ENCODE measurements at regions not wholly inside any gene's neighbourhood (a gene's known extent, or its start where the extent isn't known, plus 50 kb on each side); places are given as distances from the start of the nearest gene placed in this dataset.
"Not testable (repeated sequence)": the region's sequence is repeated elsewhere in the genome, so short reads cannot be mapped to it uniquely, and the experiment has no call there.

DNA sequence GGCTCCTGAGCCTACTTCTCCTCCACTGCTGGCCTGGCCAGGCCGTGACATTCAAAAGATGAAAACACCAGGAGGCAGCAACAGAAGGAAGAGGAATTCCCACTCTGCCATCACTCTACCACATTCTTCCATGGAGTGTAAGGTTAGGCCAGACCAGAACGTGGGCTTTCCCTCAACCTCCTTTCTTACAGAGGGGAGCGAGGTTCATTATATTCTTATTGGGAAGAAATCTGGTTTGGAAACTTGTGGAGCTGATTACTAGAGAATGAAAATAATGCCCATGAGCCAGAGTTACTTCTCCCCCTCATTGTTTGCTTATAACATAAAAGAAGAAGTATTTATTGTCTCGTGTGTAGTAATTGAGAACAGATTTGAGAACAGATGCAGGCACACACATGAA lies 136.3 kb upstream of the BASP1 start (continued):
- TF ChIP-seq REST (IDR thresholded peaks at IDR 0.05; ENCODE audit: low read depth, low read length) (no peak), PBX3 (IDR thresholded peaks at IDR 0.05) (no peak), GABPA (IDR thresholded peaks at IDR 0.05; ENCODE audit: low read depth) (no peak), JUND (IDR thresholded peaks at IDR 0.05) (no peak), MAX (IDR thresholded peaks at IDR 0.05; ENCODE audit: low read depth) (no peak), ZBTB33 (IDR thresholded peaks at IDR 0.05; ENCODE audit: borderline replicate concordance, low read depth) (no peak)
- TF ChIP-seq, protein P1, sequence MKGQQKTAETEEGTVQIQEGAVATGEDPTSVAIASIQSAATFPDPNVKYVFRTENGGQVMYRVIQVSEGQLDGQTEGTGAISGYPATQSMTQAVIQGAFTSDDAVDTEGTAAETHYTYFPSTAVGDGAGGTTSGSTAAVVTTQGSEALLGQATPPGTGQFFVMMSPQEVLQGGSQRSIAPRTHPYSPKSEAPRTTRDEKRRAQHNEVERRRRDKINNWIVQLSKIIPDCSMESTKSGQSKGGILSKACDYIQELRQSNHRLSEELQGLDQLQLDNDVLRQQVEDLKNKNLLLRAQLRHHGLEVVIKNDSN (IDR thresholded peaks at IDR 0.05; ENCODE audit: borderline replicate concordance, low read depth): no peak

DNA sequence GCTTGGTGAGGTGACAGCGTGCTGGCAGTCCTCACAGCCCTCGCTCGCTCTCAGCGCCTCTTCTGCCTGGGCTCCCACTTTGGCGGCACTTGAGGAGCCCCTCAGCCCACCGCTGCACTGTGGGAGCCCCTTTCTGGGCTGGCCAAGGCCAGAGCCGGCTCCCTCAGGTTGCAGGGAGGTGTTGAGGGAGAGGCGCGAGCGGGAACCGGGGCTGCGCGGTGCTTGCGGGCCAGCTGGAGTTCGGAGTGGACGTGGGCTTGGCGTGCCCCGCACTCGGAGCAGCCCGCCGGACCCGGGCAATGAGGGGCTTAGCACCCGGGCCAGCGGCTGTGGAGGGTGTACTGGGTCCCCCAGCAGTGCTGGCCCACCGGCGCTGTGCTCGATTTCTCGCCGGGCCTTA lies 134.2 kb upstream of the BASP1 start:
- H3K27ac ChIP-seq (ENCODE audit: low read depth in 2 of 2, low read length in 1 of 2); H3K27me3 ChIP-seq (ENCODE audit: insufficient read depth); H3K9me2 ChIP-seq; H3K4me3 ChIP-seq (ENCODE audit: low read depth in 2 of 2, low read length in 1 of 2); POLR2A ChIA-PET; H4K20me1 ChIP-seq (ENCODE audit: insufficient read depth); H3K9me3 ChIP-seq; DNase-seq; H3K4me1 ChIP-seq (ENCODE audit: control insufficient read depth in 1 of 2, insufficient read depth in 2 of 2, low read depth in 1 of 2, low read length in 1 of 2); CTCF ChIA-PET; H3K9ac ChIP-seq; H3K79me2 ChIP-seq (ENCODE audit: insufficient read depth); H2AFZ ChIP-seq (ENCODE audit: low read depth); H3K36me3 ChIP-seq (replicated peaks in 1 of 2; ENCODE audit: control insufficient read depth in 1 of 2, insufficient read depth in 2 of 2, low read length in 1 of 2); H3K4me2 ChIP-seq; H3F3A ChIP-seq (replicated peaks; ENCODE audit: insufficient read depth): not testable (repeated sequence)
- WGBS (ENCODE audit: low lambda C conversion rate): 89% methylated on average over 29 of the region's 29 CpGs

DNA sequence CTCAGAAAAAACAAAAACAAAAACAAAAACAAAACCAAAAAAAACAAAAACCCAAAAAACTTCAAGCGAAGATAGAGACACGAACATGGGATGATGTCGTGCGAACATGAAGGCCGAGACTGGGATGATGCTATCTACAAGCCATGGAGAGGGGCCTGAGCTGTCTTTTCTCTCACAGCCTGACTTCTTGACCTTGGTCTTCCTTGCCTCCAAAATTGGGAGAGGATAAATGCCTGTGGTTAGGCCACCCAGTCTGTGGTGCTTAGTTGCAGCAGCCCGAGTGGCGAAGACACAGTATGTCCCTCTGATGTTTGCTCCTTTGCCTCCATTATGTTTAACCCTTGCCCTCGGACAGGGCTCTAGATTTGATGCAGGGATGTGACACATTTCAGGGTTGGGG lies 130.4 kb upstream of the BASP1 start:
- Histone ChIP-seq H3K9me3 (no peaks in the 10 kb centered on the region), H3K79me2 (ENCODE audit: insufficient read depth) (no peaks in the 10 kb centered on the region), H3K27ac (ENCODE audit: low read depth in 2 of 2, low read length in 1 of 2) (no peak overlapping the region), H3F3A (replicated peaks; ENCODE audit: insufficient read depth) (no peaks in the 10 kb centered on the region), H2AFZ (ENCODE audit: low read depth) (no peak overlapping the region), H3K4me1 (ENCODE audit: control insufficient read depth in 1 of 2, insufficient read depth in 2 of 2, low read depth in 1 of 2, low read length in 1 of 2) (no peaks in the 10 kb centered on the region), H4K20me1 (ENCODE audit: insufficient read depth) (no peaks in the 10 kb centered on the region), H3K27me3 (ENCODE audit: insufficient read depth) (no peaks in the 10 kb centered on the region), H3K36me3 (replicated peaks in 1 of 2; ENCODE audit: control insufficient read depth in 1 of 2, insufficient read depth in 2 of 2, low read length in 1 of 2) (no peaks in the 10 kb centered on the region), H3K9ac (no peak overlapping the region), H3K4me2 (no peak overlapping the region), H3K9me2 (no peaks in the 10 kb centered on the region), H3K4me3 (ENCODE audit: low read depth in 2 of 2, low read length in 1 of 2) (no peak overlapping the region)
- CTCF ChIA-PET: interaction anchor here (0.9 to 1.4 kb wide), 2 partner anchors 11 to 13 kb away, joined by 3 read pairs; no protein-coding TSS in a partner anchor
- POLR2A ChIA-PET: no interaction called here
- 92% methylated on average over 8 of the region's 8 CpGs for WGBS (ENCODE audit: low lambda C conversion rate)
- no peak for DNase-seq
- TF ChIP-seq SMC3 (IDR thresholded peaks at IDR 0.05; ENCODE audit: low read depth, low read length) (no peak), FOXJ3 (CRISPR knock-in tag; IDR thresholded peaks at IDR 0.05) (no peak), NRF1 (IDR thresholded peaks at IDR 0.05; ENCODE audit: low read depth, low read length) (no peak), GABPA (IDR thresholded peaks at IDR 0.05; ENCODE audit: low read depth) (no peak), EZH2phosphoT487 (IDR thresholded peaks at IDR 0.05; ENCODE audit: borderline replicate concordance, low read depth) (no peak), ELF1 (IDR thresholded peaks at IDR 0.05) (no peak), RFX5 (IDR thresholded peaks at IDR 0.05; ENCODE audit: low read length) (no peak), TEAD4 (IDR thresholded peaks at IDR 0.05; ENCODE audit: borderline replicate concordance, insufficient read depth) (no peak), SIN3A (IDR thresholded peaks at IDR 0.05; ENCODE audit: borderline replicate concordance, low read depth, low read length) (no peak), NFIC (IDR thresholded peaks at IDR 0.05; ENCODE audit: borderline replicate concordance) (no peak), RCOR1 (IDR thresholded peaks at IDR 0.05; ENCODE audit: low read length) (no peak), EP300 (IDR thresholded peaks at IDR 0.05; ENCODE audit: borderline replicate concordance in 1 of 2, low read depth in 1 of 2, low read length in 1 of 2) (no peak)
- TF ChIP-seq, protein P2, sequence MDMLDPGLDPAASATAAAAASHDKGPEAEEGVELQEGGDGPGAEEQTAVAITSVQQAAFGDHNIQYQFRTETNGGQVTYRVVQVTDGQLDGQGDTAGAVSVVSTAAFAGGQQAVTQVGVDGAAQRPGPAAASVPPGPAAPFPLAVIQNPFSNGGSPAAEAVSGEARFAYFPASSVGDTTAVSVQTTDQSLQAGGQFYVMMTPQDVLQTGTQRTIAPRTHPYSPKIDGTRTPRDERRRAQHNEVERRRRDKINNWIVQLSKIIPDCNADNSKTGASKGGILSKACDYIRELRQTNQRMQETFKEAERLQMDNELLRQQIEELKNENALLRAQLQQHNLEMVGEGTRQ (IDR thresholded peaks at IDR 0.05; ENCODE audit: borderline replicate concordance, low read depth, low read length): no peak

Measured in SK-N-SH (cell line).